GM21717 (cell line): ENCODE measurements at regions not wholly inside any gene's neighbourhood (a gene's known extent, or its start where the extent isn't known, plus 50 kb on each side); places are given as distances from the start of the nearest gene placed in this dataset.

Source experiments
- ATAC-seq: cut with Tn5 transposase; IDR thresholded peaks from one replicate; pipeline ENCODE4 v1.9.1; 2021; ENCODE audit warnings: mild to moderate bottlenecking, moderate library complexity; ENCODE audit not compliant: unreplicated experiment

DNA sequence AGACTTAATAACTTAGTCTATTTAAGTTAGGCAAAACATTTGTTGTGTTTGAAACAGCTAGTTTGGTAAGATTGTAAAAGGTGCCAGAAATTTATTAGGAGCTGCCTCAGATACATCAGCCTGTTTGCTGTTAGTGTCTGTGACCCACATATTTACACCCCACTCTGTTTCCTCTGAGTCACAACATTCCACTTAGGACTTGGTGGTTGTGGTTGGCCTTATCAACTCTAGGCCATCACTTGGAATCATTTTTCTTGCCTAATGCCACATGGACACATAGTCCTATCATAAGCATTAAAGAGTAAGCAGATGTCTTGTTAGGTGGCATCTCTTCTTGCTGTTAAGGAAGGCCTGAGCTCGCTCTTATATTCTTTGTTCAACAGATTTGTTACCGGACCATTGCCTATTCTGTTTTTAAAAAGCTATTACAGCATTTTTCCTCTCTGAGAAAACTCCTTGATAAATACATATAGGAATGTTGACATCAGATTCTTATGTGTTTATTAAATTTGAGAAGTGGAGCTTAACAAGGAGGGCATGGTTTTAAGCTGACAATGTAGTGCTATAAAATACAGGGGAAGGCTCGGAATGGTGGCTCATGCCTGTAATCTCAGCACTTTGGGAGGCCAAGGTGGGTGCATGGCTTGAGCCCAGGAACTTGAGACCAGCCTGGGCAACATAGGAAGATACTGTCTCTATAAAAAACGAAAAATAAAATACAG lies 51.2 kb upstream of the PGRMC2 start:
- no peak for ATAC-seq

DNA sequence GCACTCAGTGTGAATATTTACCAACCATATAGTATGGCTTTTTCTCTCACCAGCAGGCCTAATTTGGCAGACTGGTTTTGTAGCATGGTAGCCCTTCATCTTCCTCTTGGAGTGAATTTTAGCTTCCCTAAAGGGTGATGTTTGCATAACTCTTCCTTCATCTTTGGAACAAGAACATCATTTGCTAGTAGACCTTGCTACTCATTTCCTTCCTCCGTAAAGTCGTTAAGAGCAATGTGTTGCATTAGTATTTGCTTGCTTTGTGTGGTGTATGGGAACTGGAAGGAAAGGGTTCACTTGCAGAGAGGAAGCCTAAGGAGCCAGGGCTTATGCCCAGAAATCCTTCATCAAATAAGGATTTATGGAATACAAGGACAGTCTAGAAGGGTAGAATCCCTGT lies 50.2 kb upstream of the PGRMC2 start:
- ATAC-seq, result no peak
